Spinal cord (tissue), 9 donors: ENCODE measurements at regions not wholly inside any gene's neighbourhood (a gene's known extent, or its start where the extent isn't known, plus 50 kb on each side); places are given as distances from the start of the nearest gene placed in this dataset.
"Not testable (repeated sequence)": the region's sequence is repeated elsewhere in the genome, so short reads cannot be mapped to it uniquely, and the experiment has no call there.

Experiments
- DNase-seq, 6 donors: peaks; one replicate each; pipeline versions ENCODE4 v3.0.0 to v3.0.0-alpha.2; 2013 to 2015; ENCODE audit warnings: low spot score in 6 of 6, low read depth in 4 of 6
- H3K27ac ChIP-seq: one replicate; pipeline ENCODE4 v1.5.1; 2013; ENCODE audit warnings: low read depth, low read length, control low read depth
- H3K27me3 ChIP-seq: one replicate; pipeline ENCODE4 v1.6.1; 2013; ENCODE audit warnings: low read length; ENCODE audit not compliant: control insufficient read depth, insufficient read depth
- H3K36me3 ChIP-seq: one replicate; pipeline ENCODE4 v1.6.1; 2013; ENCODE audit warnings: low read length; ENCODE audit not compliant: control insufficient read depth, insufficient read depth
- H3K4me1 ChIP-seq: one replicate; pipeline ENCODE4 v1.6.1; 2013; ENCODE audit warnings: low read length; ENCODE audit not compliant: control insufficient read depth, insufficient read depth
- H3K4me3 ChIP-seq: one replicate; pipeline ENCODE4 v1.5.1; 2013; ENCODE audit warnings: low read depth, low read length, control low read depth
- H3K9me3 ChIP-seq: one replicate; pipeline ENCODE4 v1.6.1; 2013; ENCODE audit warnings: low read length; ENCODE audit not compliant: control insufficient read depth, insufficient read depth
- WGBS: methylation state at CpG from one replicate; pipeline ENCODE4 v1.1.5; 2013; ENCODE audit warnings: missing lambda C conversion rate; ENCODE audit not compliant: insufficient coverage; 5-methylcytosine and 5-hydroxymethylcytosine counted together
- donor health status: healthy.

GRCh38 chr7:82521906-82522445 lies 78.4 kb upstream of the CACNA2D1 start:
- H3K36me3 ChIP-seq = no peaks in the 10 kb centered on the region
- WGBS = no CpG with 5 or more reads among the region's 2 CpGs

GRCh38 chr7:82517050-82517449 lies 73.5 kb upstream of the CACNA2D1 start:
- no CpG with 5 or more reads among the region's 2 CpGs for WGBS
- Histone ChIP-seq H3K27me3 (no peaks in the 10 kb centered on the region), H3K27ac (no peak overlapping the region), H3K9me3 (no peaks in the 10 kb centered on the region), H3K36me3 (no peaks in the 10 kb centered on the region), H3K4me3 (no peak overlapping the region), H3K4me1 (no peaks in the 10 kb centered on the region)
- DNase-seq = peak in 1 of 6 donors; percentile 23

More at GRCh38 chr7:82521906-82522445, 78.4 kb upstream of the CACNA2D1 start:
- H3K27me3 ChIP-seq = no peaks in the 10 kb centered on the region
- H3K4me1 ChIP-seq = no peaks in the 10 kb centered on the region
- no peaks in the 10 kb centered on the region for H3K9me3 ChIP-seq
- H3K27ac ChIP-seq = no peak overlapping the region
- no peak overlapping the region for H3K4me3 ChIP-seq
- DNase-seq = no peak

- no peaks in the 10 kb centered on the region for H3K9me3 ChIP-seq
- no peak overlapping the region for H3K27ac ChIP-seq
- peaks cover 5% of the 10 kb centered on the region for H3K4me1 ChIP-seq
- H3K36me3 ChIP-seq = no peaks in the 10 kb centered on the region
- DNase-seq = no peak
- H3K4me3 ChIP-seq = no peak overlapping the region
- no peaks in the 10 kb centered on the region for H3K27me3 ChIP-seq
Observed at GRCh38 chr7:82511542-82511941, 68.0 kb upstream of the CACNA2D1 start.

GRCh38 chr7:82507976-82508677 lies 64.5 kb upstream of the CACNA2D1 start:
- H3K27ac ChIP-seq = no peak overlapping the region
- H3K27me3 ChIP-seq = no peaks in the 10 kb centered on the region
- no peaks in the 10 kb centered on the region for H3K36me3 ChIP-seq
- H3K9me3 ChIP-seq = no peaks in the 10 kb centered on the region
- H3K4me3 ChIP-seq = no peak overlapping the region
- DNase-seq = no peak
- peaks cover 5% of the 10 kb centered on the region for H3K4me1 ChIP-seq
- 38% methylated on average over 20 of the region's 25 CpGs for WGBS

- H3K36me3 ChIP-seq = no peaks in the 10 kb centered on the region
- no peaks in the 10 kb centered on the region for H3K9me3 ChIP-seq
- peaks cover 5% of the 10 kb centered on the region for H3K4me1 ChIP-seq
- H3K4me3 ChIP-seq = no peak overlapping the region
- WGBS = 89% methylated on average over 12 of the region's 13 CpGs
- no peaks in the 10 kb centered on the region for H3K27me3 ChIP-seq
- no peak for DNase-seq
- H3K27ac ChIP-seq = no peak overlapping the region
Observed at GRCh38 chr7:82507365-82507975, 63.9 kb upstream of the CACNA2D1 start.

- Histone ChIP-seq H3K36me3 (no peaks in the 10 kb centered on the region), H3K4me1 (peaks cover 5% of the 10 kb centered on the region), H3K27me3 (no peaks in the 10 kb centered on the region), H3K9me3 (no peaks in the 10 kb centered on the region), H3K4me3 (no peak overlapping the region), H3K27ac (no peak overlapping the region)
- no peak for DNase-seq
- WGBS = 85% methylated on average over 14 of the region's 15 CpGs
Observed at GRCh38 chr7:82506702-82507101, 63.1 kb upstream of the CACNA2D1 start.

- Histone ChIP-seq H3K4me3 (no peak overlapping the region), H3K4me1 (peaks cover 5% of the 10 kb centered on the region), H3K9me3 (no peaks in the 10 kb centered on the region), H3K27ac (no peak overlapping the region), H3K27me3 (no peaks in the 10 kb centered on the region), H3K36me3 (no peaks in the 10 kb centered on the region)
- no peak for DNase-seq
- WGBS = 70% methylated on average over 2 of the region's 2 CpGs
Observed at GRCh38 chr7:82506208-82506607, 62.6 kb upstream of the CACNA2D1 start.

GRCh38 chr7:82501346-82501745 lies 57.8 kb upstream of the CACNA2D1 start:
- Histone ChIP-seq H3K4me1 (no peaks in the 10 kb centered on the region), H3K9me3 (no peaks in the 10 kb centered on the region), H3K4me3 (no peak overlapping the region), H3K36me3 (no peaks in the 10 kb centered on the region), H3K27ac (no peak overlapping the region), H3K27me3 (no peaks in the 10 kb centered on the region)
- no peak for DNase-seq
- WGBS = no CpG with 5 or more reads among the region's 4 CpGs

- H3K4me1 ChIP-seq, H3K4me3 ChIP-seq, H3K27me3 ChIP-seq, H3K36me3 ChIP-seq, H3K9me3 ChIP-seq, DNase-seq, H3K27ac ChIP-seq: not testable (repeated sequence)
- WGBS = 97% methylated on average over 21 of the region's 21 CpGs
Observed at GRCh38 chr7:82499546-82499945, 56.0 kb upstream of the CACNA2D1 start.

- no peak for DNase-seq
- no peaks in the 10 kb centered on the region for H3K9me3 ChIP-seq
- no CpG with 5 or more reads among the region's 1 CpG for WGBS
- H3K36me3 ChIP-seq = no peaks in the 10 kb centered on the region
- H3K27me3 ChIP-seq = no peaks in the 10 kb centered on the region
- no peaks in the 10 kb centered on the region for H3K4me1 ChIP-seq
- no peak overlapping the region for H3K4me3 ChIP-seq
- no peak overlapping the region for H3K27ac ChIP-seq
Observed at GRCh38 chr7:82494420-82494819, 50.8 kb upstream of the CACNA2D1 start.
